GM13977 (cell line): ENCODE measurements at regions not wholly inside any gene's neighbourhood (a gene's known extent, or its start where the extent isn't known, plus 50 kb on each side); places are given as distances from the start of the nearest gene placed in this dataset.

ENCODE experiments used
- DNase-seq: peaks from one replicate; pipeline ENCODE4 v3.0.0; 2012; ENCODE audit warnings: low spot score
- CTCF ChIP-seq: IDR thresholded peaks from 2 replicates; pipeline ENCODE4 v1.5.1; 2012; ENCODE audit warnings: mild to moderate bottlenecking, control low read depth; ENCODE audit not compliant: insufficient read depth; ENCODE audit errors: extremely low read depth, missing control alignments
- in situ Hi-C: fragments of 300-500 bp; cut with MboI; formaldehyde crosslinking; loops from one replicate; pipeline ENCODE4 v1.12.0; 2022; ENCODE audit warnings: low sequenced_read_pairs, low pct_unique_long_range_greater_than_20kb, mixed read lengths, inconsistent platforms; ENCODE audit not compliant: unreplicated experiment

GRCh38 chr22:48849219-48849912, 978.3 kb downstream of the BRD1 start:
- in situ Hi-C loops, result no loop called here
- DNase-seq, result no peak
- TF ChIP-seq CTCF, result no peak

- in situ Hi-C loops, result no loop called here
- TF ChIP-seq CTCF, result no peak
- DNase-seq, result no peak
Observed at GRCh38 chr22:48846200-48846599, 981.5 kb downstream of the BRD1 start.

GRCh38 chr22:48845356-48845936, 982.2 kb downstream of the BRD1 start:
- in situ Hi-C loops, result no loop called here
- no peak for DNase-seq
- TF ChIP-seq CTCF, result no peak

- DNase-seq, result no peak
- TF ChIP-seq CTCF, result no peak
- in situ Hi-C loops, result no loop called here
Observed at GRCh38 chr22:48844056-48844675, 983.5 kb downstream of the BRD1 start.

- TF ChIP-seq CTCF, result no peak
- in situ Hi-C loops, result no loop called here
- DNase-seq, result no peak
Observed at GRCh38 chr22:48843640-48844039, 984.0 kb downstream of the BRD1 start.

- no peak for TF ChIP-seq CTCF
- no peak for DNase-seq
- in situ Hi-C loops, result no loop called here
Observed at GRCh38 chr22:48842976-48843375, 984.7 kb downstream of the BRD1 start.
